Glomerular visceral epithelial cell (primary cell): ENCODE measurements at regions not wholly inside any gene's neighbourhood (a gene's known extent, or its start where the extent isn't known, plus 50 kb on each side); places are given as distances from the start of the nearest gene placed in this dataset.

ENCODE experiments used
- DNase-seq: peaks from one replicate; pipeline ENCODE4 v3.0.0-alpha.2; 2016; ENCODE audit errors: extremely low spot score

- DNase-seq: no peak
These were observed 1892.4 kb downstream of the NCAM2 start for GRCh38 chr21:22890656-22891055.

- DNase-seq: no peak
These were observed 1893.8 kb downstream of the NCAM2 start for GRCh38 chr21:22892028-22892427.

- no peak for DNase-seq
These were observed 1894.5 kb downstream of the NCAM2 start for GRCh38 chr21:22892740-22893139.

GRCh38 chr21:22898051-22898665 lies 1899.9 kb downstream of the NCAM2 start:
- DNase-seq: no peak

GRCh38 chr21:22900490-22900889 lies 1902.3 kb downstream of the NCAM2 start:
- no peak for DNase-seq

GRCh38 chr21:22903851-22904250 lies 1905.6 kb downstream of the NCAM2 start:
- DNase-seq: no peak

GRCh38 chr21:22904385-22904784 lies 1906.2 kb downstream of the NCAM2 start:
- no peak for DNase-seq

GRCh38 chr21:22925032-22925431 lies 1926.8 kb downstream of the NCAM2 start:
- DNase-seq: no peak

- no peak for DNase-seq
These were observed 1929.3 kb downstream of the NCAM2 start for GRCh38 chr21:22927469-22927868.

GRCh38 chr21:22941779-22942490 lies 1943.7 kb downstream of the NCAM2 start:
- no peak for DNase-seq

- no peak for DNase-seq
These were observed 1957.3 kb downstream of the NCAM2 start for GRCh38 chr21:22955559-22955958.

- DNase-seq: no peak
These were observed 1963.0 kb downstream of the NCAM2 start for GRCh38 chr21:22961258-22961657.

- DNase-seq: no peak
These were observed 1967.4 kb downstream of the NCAM2 start for GRCh38 chr21:22965455-22966135.

GRCh38 chr21:22981819-22982218 lies 1983.6 kb downstream of the NCAM2 start:
- DNase-seq: no peak

GRCh38 chr21:22993144-22993543 lies 1994.9 kb downstream of the NCAM2 start:
- no peak for DNase-seq

- DNase-seq: no peak
These were observed 1995.8 kb downstream of the NCAM2 start for GRCh38 chr21:22993822-22994574.

GRCh38 chr21:23003951-23004350 lies 2005.7 kb downstream of the NCAM2 start:
- no peak for DNase-seq

- DNase-seq: no peak
These were observed 2010.5 kb downstream of the NCAM2 start for GRCh38 chr21:23008601-23009202.

- DNase-seq: no peak
These were observed 2011.2 kb downstream of the NCAM2 start for GRCh38 chr21:23009360-23009759.

- no peak for DNase-seq
These were observed 2015.8 kb downstream of the NCAM2 start for GRCh38 chr21:23014021-23014420.

- DNase-seq: no peak
These were observed 2018.4 kb downstream of the NCAM2 start for GRCh38 chr21:23016617-23017016.

GRCh38 chr21:23017989-23018388 lies 2019.8 kb downstream of the NCAM2 start:
- DNase-seq: no peak
